ENCODE measurements at regions not wholly inside any gene's neighbourhood (a gene's known extent, or its start where the extent isn't known, plus 50 kb on each side); places are given as distances from the start of the nearest gene placed in this dataset.

- peak; percentile 20 for DNase-seq (ENCODE audit: extremely low read depth, low read depth)
- H3K4me3 ChIP-seq (replicated peaks; ENCODE audit: low read depth, low read length) = no peak overlapping the region
- peak; percentile 38 for TF ChIP-seq CTCF (IDR thresholded peaks at IDR 0.05; ENCODE audit: low read depth, low read length, missing control alignments)
These were observed 63.1 kb upstream of the UBE3A start for GRCh38 chr15:25501828-25502446.

- no peak for TF ChIP-seq CTCF (IDR thresholded peaks at IDR 0.05; ENCODE audit: low read depth, low read length, missing control alignments)
These were observed 60.0 kb upstream of the UBE3A start for GRCh38 chr15:25498835-25499234.

GRCh38 chr15:25497934-25498333 lies 59.1 kb upstream of the UBE3A start:
- DNase-seq (ENCODE audit: extremely low read depth, low read depth) = no peak
- no peak for TF ChIP-seq CTCF (IDR thresholded peaks at IDR 0.05; ENCODE audit: low read depth, low read length, missing control alignments)
- H3K4me3 ChIP-seq (replicated peaks; ENCODE audit: low read depth, low read length) = no peak overlapping the region

More at GRCh38 chr15:25498835-25499234, 60.0 kb upstream of the UBE3A start:
- no peak overlapping the region for H3K4me3 ChIP-seq (replicated peaks; ENCODE audit: low read depth, low read length)
- no peak for DNase-seq (ENCODE audit: extremely low read depth, low read depth)

- no peak for TF ChIP-seq CTCF (IDR thresholded peaks at IDR 0.05; ENCODE audit: low read depth, low read length, missing control alignments)
- no peak overlapping the region for H3K4me3 ChIP-seq (replicated peaks; ENCODE audit: low read depth, low read length)
These were observed 55.2 kb upstream of the UBE3A start for GRCh38 chr15:25493823-25494526.

GRCh38 chr15:25492315-25492714 lies 53.5 kb upstream of the UBE3A start:
- TF ChIP-seq CTCF (IDR thresholded peaks at IDR 0.05; ENCODE audit: low read depth, low read length, missing control alignments) = no peak
- H3K4me3 ChIP-seq (replicated peaks; ENCODE audit: low read depth, low read length) = no peak overlapping the region
- DNase-seq (ENCODE audit: extremely low read depth, low read depth) = no peak

More at GRCh38 chr15:25493823-25494526, 55.2 kb upstream of the UBE3A start:
- DNase-seq (ENCODE audit: extremely low read depth, low read depth) = no peak
